ENCODE measurements at regions not wholly inside any gene's neighbourhood (a gene's known extent, or its start where the extent isn't known, plus 50 kb on each side); places are given as distances from the start of the nearest gene placed in this dataset.

DNA sequence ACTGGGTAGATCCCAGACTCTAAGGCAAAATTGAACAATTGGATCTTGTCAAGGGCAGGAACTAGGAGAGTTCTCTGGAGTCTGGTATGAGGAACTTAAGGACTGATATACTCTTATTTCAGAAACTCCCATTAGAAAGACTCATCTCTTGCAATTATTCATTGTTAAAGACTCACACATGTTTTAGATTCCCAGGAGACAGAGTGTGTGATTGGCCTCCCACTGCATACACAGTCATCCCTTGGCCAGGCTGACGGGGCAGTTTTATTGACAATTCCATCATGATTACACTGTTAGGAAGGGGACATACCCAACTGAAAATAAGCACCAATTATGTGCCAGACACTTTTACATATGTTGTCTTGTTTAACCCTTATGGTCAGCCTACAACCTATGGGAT, 347.2 kb downstream of the DMAC1 start:
- peak; percentile 44 for DNase-seq (ENCODE audit: low read depth)
- TF ChIP-seq, protein P1, sequence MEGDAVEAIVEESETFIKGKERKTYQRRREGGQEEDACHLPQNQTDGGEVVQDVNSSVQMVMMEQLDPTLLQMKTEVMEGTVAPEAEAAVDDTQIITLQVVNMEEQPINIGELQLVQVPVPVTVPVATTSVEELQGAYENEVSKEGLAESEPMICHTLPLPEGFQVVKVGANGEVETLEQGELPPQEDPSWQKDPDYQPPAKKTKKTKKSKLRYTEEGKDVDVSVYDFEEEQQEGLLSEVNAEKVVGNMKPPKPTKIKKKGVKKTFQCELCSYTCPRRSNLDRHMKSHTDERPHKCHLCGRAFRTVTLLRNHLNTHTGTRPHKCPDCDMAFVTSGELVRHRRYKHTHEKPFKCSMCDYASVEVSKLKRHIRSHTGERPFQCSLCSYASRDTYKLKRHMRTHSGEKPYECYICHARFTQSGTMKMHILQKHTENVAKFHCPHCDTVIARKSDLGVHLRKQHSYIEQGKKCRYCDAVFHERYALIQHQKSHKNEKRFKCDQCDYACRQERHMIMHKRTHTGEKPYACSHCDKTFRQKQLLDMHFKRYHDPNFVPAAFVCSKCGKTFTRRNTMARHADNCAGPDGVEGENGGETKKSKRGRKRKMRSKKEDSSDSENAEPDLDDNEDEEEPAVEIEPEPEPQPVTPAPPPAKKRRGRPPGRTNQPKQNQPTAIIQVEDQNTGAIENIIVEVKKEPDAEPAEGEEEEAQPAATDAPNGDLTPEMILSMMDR (IDR thresholded peaks at IDR 0.05; ENCODE audit: control insufficient read depth, insufficient read depth, low read depth, low read length, missing control alignments) = no peak
- H3K4me3 ChIP-seq (ENCODE audit: control insufficient read depth, low read depth, low read length) = no peak overlapping the region

DNA sequence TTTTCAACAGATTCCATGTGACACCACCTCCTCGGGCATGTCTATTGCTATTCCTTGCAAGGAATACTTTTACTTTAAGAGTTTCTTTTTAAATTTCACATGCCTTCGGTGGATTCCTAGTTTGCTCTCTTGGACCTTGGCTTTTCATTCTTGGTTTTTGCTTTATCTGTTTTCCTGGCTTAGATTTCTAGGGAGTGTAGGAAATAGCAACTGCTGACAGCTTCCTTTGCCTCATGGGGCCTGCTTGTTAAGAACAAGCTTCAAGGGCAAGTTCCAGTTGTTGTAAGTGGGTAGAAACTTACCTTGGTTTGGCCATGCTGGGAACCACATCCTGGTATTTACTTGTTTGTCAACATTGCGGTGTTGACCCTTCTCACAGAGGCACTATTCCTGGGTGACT, 348.5 kb downstream of the DMAC1 start:
- TF ChIP-seq, protein P1 (IDR thresholded peaks at IDR 0.05; ENCODE audit: control insufficient read depth, insufficient read depth, low read depth, low read length, missing control alignments) = no peak
- no peak overlapping the region for H3K4me3 ChIP-seq (ENCODE audit: control insufficient read depth, low read depth, low read length)
- no peak for DNase-seq (ENCODE audit: low read depth)

DNA sequence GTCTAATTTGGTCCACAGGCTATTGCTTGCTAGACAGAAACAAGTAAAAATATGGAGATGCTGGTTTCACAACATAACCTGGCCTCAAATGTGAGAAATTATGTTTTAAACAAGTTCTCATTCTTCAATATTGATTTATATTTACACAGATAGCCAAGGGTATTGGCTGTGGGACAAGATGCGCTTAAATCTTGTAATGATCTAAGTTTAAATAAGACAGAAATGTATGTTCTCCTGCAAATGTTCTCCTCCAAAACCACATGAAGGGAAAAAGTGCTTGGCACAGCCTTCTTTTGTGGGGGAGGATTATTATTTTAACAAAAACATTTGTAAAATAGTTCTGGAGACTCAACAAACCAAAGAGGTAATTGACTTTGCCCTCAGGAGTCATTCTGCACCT, 356.0 kb downstream of the DMAC1 start:
- DNase-seq (ENCODE audit: low read depth) = no peak
- TF ChIP-seq, protein P1 (IDR thresholded peaks at IDR 0.05; ENCODE audit: control insufficient read depth, insufficient read depth, low read depth, low read length, missing control alignments) = no peak
- no peak overlapping the region for H3K4me3 ChIP-seq (ENCODE audit: control insufficient read depth, low read depth, low read length)

DNA sequence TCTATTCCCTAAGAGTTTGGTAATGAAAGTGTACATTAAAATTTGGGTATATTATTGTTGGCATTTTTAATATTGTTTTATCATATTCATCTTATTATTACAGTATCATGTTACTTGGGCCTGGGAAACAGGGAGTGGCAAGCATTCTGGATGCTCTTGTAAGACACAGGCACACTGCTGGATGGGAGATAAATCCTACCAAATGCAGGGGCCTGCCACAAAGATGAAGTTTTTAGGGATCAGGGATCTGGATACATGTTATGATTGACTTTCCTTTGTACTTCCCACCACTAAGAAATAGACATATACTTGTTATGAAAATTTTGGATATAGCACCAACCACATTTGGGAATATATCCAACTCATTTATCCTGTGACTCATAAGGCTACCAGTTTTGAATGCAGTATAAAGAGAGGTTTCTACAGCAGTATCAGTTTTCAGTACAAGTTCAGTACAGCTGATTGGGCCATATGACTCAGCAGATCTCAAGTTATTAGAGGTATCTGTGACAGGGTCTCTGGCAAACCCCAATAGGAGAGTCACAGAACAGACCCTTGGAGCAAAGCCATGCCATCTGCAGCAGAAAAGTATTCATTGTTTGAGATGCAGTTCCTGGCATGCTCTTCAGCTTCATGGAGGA, 360.1 kb downstream of the DMAC1 start:
- TF ChIP-seq, protein P1 (IDR thresholded peaks at IDR 0.05; ENCODE audit: control insufficient read depth, insufficient read depth, low read depth, low read length, missing control alignments) = no peak
- DNase-seq (ENCODE audit: low read depth) = no peak

DNA sequence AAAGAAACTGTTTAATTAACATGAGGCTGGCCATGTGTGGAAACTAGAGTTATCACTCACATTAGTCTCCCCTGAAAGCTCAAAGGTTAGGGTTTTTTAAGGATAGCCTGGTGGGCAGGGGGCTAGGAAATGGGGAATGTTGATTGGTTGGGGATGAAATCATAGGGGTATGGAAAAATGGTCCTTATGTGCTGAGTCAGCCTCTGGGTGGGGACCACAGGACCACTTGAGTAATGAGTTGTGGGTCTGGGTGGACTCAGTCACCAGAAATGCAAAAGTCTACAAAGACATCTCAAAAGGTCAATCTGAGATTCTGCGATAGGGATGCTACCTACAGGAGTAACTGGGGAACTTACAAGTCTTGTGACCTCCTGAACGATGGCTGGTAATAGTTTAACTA, 362.8 kb downstream of the DMAC1 start:
- no peak overlapping the region for H3K4me3 ChIP-seq (ENCODE audit: control insufficient read depth, low read depth, low read length)
- DNase-seq (ENCODE audit: low read depth) = no peak
- TF ChIP-seq, protein P1 (IDR thresholded peaks at IDR 0.05; ENCODE audit: control insufficient read depth, insufficient read depth, low read depth, low read length, missing control alignments) = no peak

More for the DNA sequence above, 360.1 kb downstream of the DMAC1 start:
- no peak overlapping the region for H3K4me3 ChIP-seq (ENCODE audit: control insufficient read depth, low read depth, low read length)

DNA sequence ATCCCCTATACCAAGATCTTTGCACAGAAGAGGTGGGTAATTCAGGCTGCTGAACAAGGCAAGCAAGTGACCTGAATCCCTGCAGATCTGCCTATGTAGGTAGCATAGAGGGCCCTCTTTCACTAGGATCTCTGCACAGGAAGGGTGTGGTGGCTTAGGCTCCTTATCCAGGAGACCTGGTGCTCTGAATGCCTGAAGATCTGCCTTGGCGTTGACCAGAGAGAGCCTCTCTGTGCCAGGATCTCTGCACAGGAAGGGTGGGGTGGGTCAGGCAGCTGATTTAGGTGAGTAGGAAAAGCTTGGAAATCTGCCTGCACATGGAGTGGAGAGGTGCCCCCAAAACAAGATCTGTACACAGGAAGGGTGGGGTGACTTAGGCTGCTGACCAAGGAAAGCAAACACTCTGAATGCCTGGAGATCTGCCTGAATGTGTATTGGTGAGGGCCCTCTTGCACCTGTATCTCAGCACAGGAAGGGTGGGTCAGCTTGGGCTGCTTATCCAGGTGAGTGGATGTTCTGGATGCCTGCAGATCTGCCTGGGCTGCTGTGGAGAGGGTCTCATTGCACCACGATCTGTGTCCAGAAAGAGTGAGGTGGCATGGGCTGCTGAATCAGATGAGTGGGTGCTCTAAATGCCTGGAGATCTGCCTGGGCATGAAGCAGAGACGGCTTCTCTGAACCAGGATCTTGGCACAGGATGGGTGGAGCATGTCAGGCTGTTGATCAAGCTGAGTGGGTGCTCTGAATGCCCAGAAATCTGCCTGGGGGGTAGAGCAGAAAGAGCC, 365.9 kb downstream of the DMAC1 start:
- TF ChIP-seq, protein P1 (IDR thresholded peaks at IDR 0.05; ENCODE audit: control insufficient read depth, insufficient read depth, low read depth, low read length, missing control alignments) = no peak
- no peak for DNase-seq (ENCODE audit: low read depth)

More for the DNA sequence above, 365.9 kb downstream of the DMAC1 start:
- no peak overlapping the region for H3K4me3 ChIP-seq (ENCODE audit: control insufficient read depth, low read depth, low read length)
